ENCODE measurements at regions not wholly inside any gene's neighbourhood (a gene's known extent, or its start where the extent isn't known, plus 50 kb on each side); places are given as distances from the start of the nearest gene placed in this dataset.
"Not testable (repeated sequence)": the region's sequence is repeated elsewhere in the genome, so short reads cannot be mapped to it uniquely, and the experiment has no call there.

- H3K36me3 ChIP-seq (ENCODE audit: control insufficient read depth in 2 of 2, extremely low read depth in 1 of 2, insufficient read depth in 1 of 2, low read length in 1 of 2); H3K4me3 ChIP-seq (ENCODE audit: control insufficient read depth in 1 of 2, extremely low read depth in 1 of 2, low read length in 1 of 2); ATAC-seq (replicated peaks in 1 of 4); H3K9me3 Mint-ChIP-seq; DNase-seq; H3K4me1 Mint-ChIP-seq; H3K27ac Mint-ChIP-seq; H3K4me1 ChIP-seq (ENCODE audit: control insufficient read depth in 1 of 2, extremely low read depth in 1 of 2, insufficient read depth in 2 of 2, low read length in 2 of 2); H3K27me3 Mint-ChIP-seq; H3K36me3 Mint-ChIP-seq; CTCF ChIA-PET; H3K4me3 Mint-ChIP-seq; H3K9me3 ChIP-seq; H3K27ac ChIP-seq (ENCODE audit: low read length); POLR2A ChIA-PET; H3K27me3 ChIP-seq (replicated peaks in 1 of 2; ENCODE audit: control insufficient read depth in 2 of 2, extremely low read depth in 1 of 2, insufficient read depth in 2 of 2, low read length in 1 of 2): not testable (repeated sequence)
- no CpG with 5 or more reads among the region's 4 CpGs for WGBS (ENCODE audit: insufficient coverage)
These were observed 197.7 kb downstream of the FGFR2 start for GRCh38 chr10:121400507-121400906.

GRCh38 chr10:121403527-121403926 lies 194.7 kb downstream of the FGFR2 start:
- no peak for DNase-seq
- 100% methylated on average over 2 of the region's 5 CpGs for WGBS (ENCODE audit: insufficient coverage)
- no peak overlapping the region for H3K4me3 ChIP-seq (ENCODE audit: control insufficient read depth in 1 of 2, extremely low read depth in 1 of 2, low read length in 1 of 2)
- H3K27me3 Mint-ChIP-seq: no peaks in the 10 kb centered on the region
- no peak overlapping the region for H3K27ac Mint-ChIP-seq
- H3K4me1 ChIP-seq (ENCODE audit: control insufficient read depth in 1 of 2, extremely low read depth in 1 of 2, insufficient read depth in 2 of 2, low read length in 2 of 2): no peaks in the 10 kb centered on the region
- ATAC-seq (replicated peaks in 1 of 4): no peak
- POLR2A ChIA-PET: no interaction called here
- H3K27ac ChIP-seq (ENCODE audit: low read length): no peak overlapping the region
- no peaks in the 10 kb centered on the region for H3K27me3 ChIP-seq (replicated peaks in 1 of 2; ENCODE audit: control insufficient read depth in 2 of 2, extremely low read depth in 1 of 2, insufficient read depth in 2 of 2, low read length in 1 of 2)
- H3K4me1 Mint-ChIP-seq: no peaks in the 10 kb centered on the region
- H3K36me3 ChIP-seq (ENCODE audit: control insufficient read depth in 2 of 2, extremely low read depth in 1 of 2, insufficient read depth in 1 of 2, low read length in 1 of 2): no peaks in the 10 kb centered on the region
- no peaks in the 10 kb centered on the region for H3K36me3 Mint-ChIP-seq
- CTCF ChIA-PET: no interaction called here
- no peaks in the 10 kb centered on the region for H3K9me3 Mint-ChIP-seq
- H3K9me3 ChIP-seq: no peaks in the 10 kb centered on the region
- H3K4me3 Mint-ChIP-seq: no peak overlapping the region

- Mint-ChIP-seq H3K4me1 (no peaks in the 10 kb centered on the region), H3K36me3 (no peaks in the 10 kb centered on the region), H3K27me3 (no peaks in the 10 kb centered on the region), H3K4me3 (no peak overlapping the region), H3K9me3 (peaks cover 0 to 2% (median 0%) of the 10 kb centered on the region in 3 donors), H3K27ac (no peak overlapping the region)
- H3K9me3 ChIP-seq: no peaks in the 10 kb centered on the region
- ChIA-PET CTCF (no interaction called here), POLR2A (no interaction called here)
- ATAC-seq (replicated peaks in 1 of 4) (no peak), DNase-seq (no peak)
- 33% methylated on average over 1 of the region's 4 CpGs for WGBS (ENCODE audit: insufficient coverage)
- H3K36me3 ChIP-seq (ENCODE audit: control insufficient read depth in 2 of 2, extremely low read depth in 1 of 2, insufficient read depth in 1 of 2, low read length in 1 of 2): no peaks in the 10 kb centered on the region
- H3K27me3 ChIP-seq (replicated peaks in 1 of 2; ENCODE audit: control insufficient read depth in 2 of 2, extremely low read depth in 1 of 2, insufficient read depth in 2 of 2, low read length in 1 of 2): no peaks in the 10 kb centered on the region
- no peaks in the 10 kb centered on the region for H3K4me1 ChIP-seq (ENCODE audit: control insufficient read depth in 1 of 2, extremely low read depth in 1 of 2, insufficient read depth in 2 of 2, low read length in 2 of 2)
- no peak overlapping the region for H3K27ac ChIP-seq (ENCODE audit: low read length)
- no peak overlapping the region for H3K4me3 ChIP-seq (ENCODE audit: control insufficient read depth in 1 of 2, extremely low read depth in 1 of 2, low read length in 1 of 2)
These were observed 193.6 kb downstream of the FGFR2 start for GRCh38 chr10:121404611-121405010.

- Mint-ChIP-seq H3K36me3 (no peaks in the 10 kb centered on the region), H3K27me3 (no peaks in the 10 kb centered on the region), H3K4me1 (no peaks in the 10 kb centered on the region), H3K27ac (no peak overlapping the region), H3K4me3 (no peak overlapping the region), H3K9me3 (peaks cover 0 to 4% (median 0%) of the 10 kb centered on the region in 3 donors)
- Histone ChIP-seq H3K4me1 (ENCODE audit: control insufficient read depth in 1 of 2, extremely low read depth in 1 of 2, insufficient read depth in 2 of 2, low read length in 2 of 2) (no peaks in the 10 kb centered on the region), H3K27me3 (replicated peaks in 1 of 2; ENCODE audit: control insufficient read depth in 2 of 2, extremely low read depth in 1 of 2, insufficient read depth in 2 of 2, low read length in 1 of 2) (no peaks in the 10 kb centered on the region), H3K9me3 (no peaks in the 10 kb centered on the region), H3K36me3 (ENCODE audit: control insufficient read depth in 2 of 2, extremely low read depth in 1 of 2, insufficient read depth in 1 of 2, low read length in 1 of 2) (no peaks in the 10 kb centered on the region), H3K4me3 (ENCODE audit: control insufficient read depth in 1 of 2, extremely low read depth in 1 of 2, low read length in 1 of 2) (no peak overlapping the region), H3K27ac (ENCODE audit: low read length) (no peak overlapping the region)
- POLR2A ChIA-PET: no interaction called here
- CTCF ChIA-PET: no interaction called here
- ATAC-seq (replicated peaks in 1 of 4) (no peak), DNase-seq (no peak)
- 63% methylated on average over 3 of the region's 3 CpGs for WGBS (ENCODE audit: insufficient coverage)
These were observed 193.1 kb downstream of the FGFR2 start for GRCh38 chr10:121405096-121405495.

- no peak overlapping the region for H3K27ac Mint-ChIP-seq
- Histone ChIP-seq H3K4me3 (ENCODE audit: control insufficient read depth in 1 of 2, extremely low read depth in 1 of 2, low read length in 1 of 2) (no peak overlapping the region), H3K36me3 (ENCODE audit: control insufficient read depth in 2 of 2, extremely low read depth in 1 of 2, insufficient read depth in 1 of 2, low read length in 1 of 2) (no peaks in the 10 kb centered on the region), H3K9me3 (no peaks in the 10 kb centered on the region), H3K27ac (ENCODE audit: low read length) (no peak overlapping the region), H3K27me3 (replicated peaks in 1 of 2; ENCODE audit: control insufficient read depth in 2 of 2, extremely low read depth in 1 of 2, insufficient read depth in 2 of 2, low read length in 1 of 2) (no peaks in the 10 kb centered on the region), H3K4me1 (ENCODE audit: control insufficient read depth in 1 of 2, extremely low read depth in 1 of 2, insufficient read depth in 2 of 2, low read length in 2 of 2) (no peaks in the 10 kb centered on the region)
- H3K4me3 Mint-ChIP-seq: no peak overlapping the region
- ChIA-PET POLR2A (no interaction called here), CTCF (no interaction called here)
- H3K27me3 Mint-ChIP-seq: no peaks in the 10 kb centered on the region
- ATAC-seq (replicated peaks in 1 of 4) (no peak), DNase-seq (no peak)
- peaks cover 0 to 4% (median 0%) of the 10 kb centered on the region in 3 donors for H3K9me3 Mint-ChIP-seq
- H3K4me1 Mint-ChIP-seq: no peaks in the 10 kb centered on the region
- H3K36me3 Mint-ChIP-seq: no peaks in the 10 kb centered on the region
- WGBS (ENCODE audit: insufficient coverage): 100% methylated on average over 1 of the region's 2 CpGs
These were observed 192.7 kb downstream of the FGFR2 start for GRCh38 chr10:121405549-121405948.

GRCh38 chr10:121405953-121406352 lies 192.3 kb downstream of the FGFR2 start:
- no peaks in the 10 kb centered on the region for H3K27me3 Mint-ChIP-seq
- ChIA-PET POLR2A (no interaction called here), CTCF (no interaction called here)
- ATAC-seq (replicated peaks in 1 of 4): no peak
- H3K4me3 Mint-ChIP-seq: no peak overlapping the region
- H3K36me3 Mint-ChIP-seq: no peaks in the 10 kb centered on the region
- H3K9me3 Mint-ChIP-seq: peaks cover 0 to 4% (median 4%) of the 10 kb centered on the region in 3 donors
- no peaks in the 10 kb centered on the region for H3K36me3 ChIP-seq (ENCODE audit: control insufficient read depth in 2 of 2, extremely low read depth in 1 of 2, insufficient read depth in 1 of 2, low read length in 1 of 2)
- no peaks in the 10 kb centered on the region for H3K27me3 ChIP-seq (replicated peaks in 1 of 2; ENCODE audit: control insufficient read depth in 2 of 2, extremely low read depth in 1 of 2, insufficient read depth in 2 of 2, low read length in 1 of 2)
- 69% methylated on average over 4 of the region's 5 CpGs for WGBS (ENCODE audit: insufficient coverage)
- H3K27ac Mint-ChIP-seq: no peak overlapping the region
- H3K9me3 ChIP-seq: no peaks in the 10 kb centered on the region
- DNase-seq: no peak
- H3K27ac ChIP-seq (ENCODE audit: low read length): no peak overlapping the region
- no peaks in the 10 kb centered on the region for H3K4me1 ChIP-seq (ENCODE audit: control insufficient read depth in 1 of 2, extremely low read depth in 1 of 2, insufficient read depth in 2 of 2, low read length in 2 of 2)
- H3K4me1 Mint-ChIP-seq: no peaks in the 10 kb centered on the region
- no peak overlapping the region for H3K4me3 ChIP-seq (ENCODE audit: control insufficient read depth in 1 of 2, extremely low read depth in 1 of 2, low read length in 1 of 2)

- CTCF ChIA-PET: no interaction called here
- no peak for ATAC-seq (replicated peaks in 1 of 4)
- H3K4me1 Mint-ChIP-seq: no peaks in the 10 kb centered on the region
These were observed 191.3 kb downstream of the FGFR2 start for GRCh38 chr10:121406823-121407545.

More at GRCh38 chr10:121406823-121407545, 191.3 kb downstream of the FGFR2 start:
- Histone ChIP-seq H3K27ac (ENCODE audit: low read length) (no peak overlapping the region), H3K4me3 (ENCODE audit: control insufficient read depth in 1 of 2, extremely low read depth in 1 of 2, low read length in 1 of 2) (no peak overlapping the region), H3K27me3 (replicated peaks in 1 of 2; ENCODE audit: control insufficient read depth in 2 of 2, extremely low read depth in 1 of 2, insufficient read depth in 2 of 2, low read length in 1 of 2) (no peaks in the 10 kb centered on the region), H3K9me3 (no peaks in the 10 kb centered on the region), H3K36me3 (ENCODE audit: control insufficient read depth in 2 of 2, extremely low read depth in 1 of 2, insufficient read depth in 1 of 2, low read length in 1 of 2) (no peaks in the 10 kb centered on the region), H3K4me1 (ENCODE audit: control insufficient read depth in 1 of 2, extremely low read depth in 1 of 2, insufficient read depth in 2 of 2, low read length in 2 of 2) (no peaks in the 10 kb centered on the region)
- POLR2A ChIA-PET: no interaction called here
- Mint-ChIP-seq H3K9me3 (peaks cover 0 to 5% (median 4%) of the 10 kb centered on the region in 3 donors), H3K27ac (no peak overlapping the region), H3K27me3 (no peaks in the 10 kb centered on the region), H3K36me3 (no peaks in the 10 kb centered on the region), H3K4me3 (no peak overlapping the region)
- WGBS (ENCODE audit: insufficient coverage): 67% methylated on average over 3 of the region's 11 CpGs
- DNase-seq: no peak
